ENCODE measurements at regions not wholly inside any gene's neighbourhood (a gene's known extent, or its start where the extent isn't known, plus 50 kb on each side); places are given as distances from the start of the nearest gene placed in this dataset.

- intact Hi-C loops (cut with micrococcal nuclease) (loop anchor here (1.0 kb wide), 1 partner anchor 125 kb away; no protein-coding TSS in a partner anchor), in situ Hi-C loops (cut with MboI) (no loop called here)
- DNase-seq (ENCODE audit: extremely low read depth in 1 of 4, low spot score in 3 of 4) = no peak
- ATAC-seq = no peak
- no peak overlapping the region for H3K9ac ChIP-seq (ENCODE audit: insufficient read depth in 1 of 2, low read depth in 2 of 2, low read length in 2 of 2)
- no peaks in the 10 kb centered on the region for H3K27me3 ChIP-seq (ENCODE audit: control insufficient read depth in 2 of 2, insufficient read depth in 2 of 2, low read length in 2 of 2)
- no peak for FAIRE-seq
- no peaks in the 10 kb centered on the region for H3K79me2 ChIP-seq (ENCODE audit: control insufficient read depth, insufficient read depth, low read length)
- BruUV-seq (replicated peaks) = no TSS peak
- no peaks in the 10 kb centered on the region for H4K20me1 ChIP-seq (replicated peaks; ENCODE audit: control insufficient read depth, insufficient read depth, low read length)
- no peak for TF ChIP-seq NFXL1 (CRISPR knock-in tag; IDR thresholded peaks at IDR 0.05)
- TF ChIP-seq VEZF1 (CRISPR knock-in tag; IDR thresholded peaks at IDR 0.05) = peak; percentile 36
- ChIA-PET POLR2A (no interaction called here), CTCF (ENCODE audit: low intra/inter-chr PET ratio) (interaction anchor here (1.9 kb wide), 1 partner anchor 125 kb away, joined by 9 read pairs; no protein-coding TSS in a partner anchor)
- no peak overlapping the region for H3K4me3 ChIP-seq
- H3K9me3 ChIP-seq (replicated peaks; ENCODE audit: control insufficient read depth, insufficient read depth, low read depth, low read length) = no peaks in the 10 kb centered on the region
- H3K4me1 ChIP-seq (replicated peaks in 1 of 2; ENCODE audit: control insufficient read depth in 2 of 2, insufficient read depth in 2 of 2, low read length in 2 of 2) = peaks cover 0 to 15% of the 10 kb centered on the region in 2 experiments; a peak in 3 of 5 replicates
- WGBS (ENCODE audit: insufficient coverage, low coverage, missing lambda C conversion rate) = 0% methylated on average over 1 of the region's 2 CpGs
- no peak overlapping the region for H2AFZ ChIP-seq (ENCODE audit: low read depth, low read length)
- H3K9me1 ChIP-seq (ENCODE audit: control insufficient read depth, insufficient read depth, low read length) = no peaks in the 10 kb centered on the region
- no peaks in the 10 kb centered on the region for H3K36me3 ChIP-seq (ENCODE audit: control insufficient read depth, insufficient read depth, low read length)
- no peak overlapping the region for H3K4me2 ChIP-seq (ENCODE audit: insufficient read depth, low read length)
- H3K27ac ChIP-seq (ENCODE audit: extremely low read depth, low read depth, low read length) = no peak overlapping the region
These were observed 165.7 kb downstream of the TRIB2 start for GRCh38 chr2:12882393-12882792.

DNA sequence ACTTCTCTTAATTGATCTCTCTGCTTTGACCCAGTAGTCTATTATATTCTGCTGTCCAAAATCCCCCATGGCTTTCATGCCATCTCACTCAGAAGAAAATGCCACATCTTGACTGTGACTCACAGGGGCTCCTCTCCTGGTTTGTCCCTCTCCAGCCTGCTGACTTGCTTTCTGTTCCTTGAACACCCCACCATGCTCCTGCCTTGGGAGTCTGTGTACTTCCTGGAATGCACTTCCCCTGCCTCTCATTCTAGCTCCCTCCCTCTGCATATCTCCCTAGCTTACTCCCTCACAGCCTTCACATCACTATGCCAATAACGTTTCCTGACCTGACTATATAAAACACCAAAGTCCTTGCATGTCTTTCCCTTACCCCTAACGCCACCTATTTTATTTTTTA, 167.2 kb downstream of the TRIB2 start:
- Histone ChIP-seq H3K4me2 (ENCODE audit: insufficient read depth, low read length) (no peak overlapping the region), H3K4me3 (no peak overlapping the region), H3K79me2 (ENCODE audit: control insufficient read depth, insufficient read depth, low read length) (no peaks in the 10 kb centered on the region), H3K9me3 (replicated peaks; ENCODE audit: control insufficient read depth, insufficient read depth, low read depth, low read length) (no peaks in the 10 kb centered on the region), H3K27ac (ENCODE audit: extremely low read depth, low read depth, low read length) (no peak overlapping the region), H3K9me1 (ENCODE audit: control insufficient read depth, insufficient read depth, low read length) (no peaks in the 10 kb centered on the region), H4K20me1 (replicated peaks; ENCODE audit: control insufficient read depth, insufficient read depth, low read length) (no peaks in the 10 kb centered on the region), H3K27me3 (ENCODE audit: control insufficient read depth in 2 of 2, insufficient read depth in 2 of 2, low read length in 2 of 2) (no peaks in the 10 kb centered on the region), H3K4me1 (replicated peaks in 1 of 2; ENCODE audit: control insufficient read depth in 2 of 2, insufficient read depth in 2 of 2, low read length in 2 of 2) (peaks cover 0 to 15% of the 10 kb centered on the region in 2 experiments; a peak in 3 of 5 replicates), H3K9ac (ENCODE audit: insufficient read depth in 1 of 2, low read depth in 2 of 2, low read length in 2 of 2) (no peak overlapping the region), H3K36me3 (ENCODE audit: control insufficient read depth, insufficient read depth, low read length) (no peaks in the 10 kb centered on the region), H2AFZ (ENCODE audit: low read depth, low read length) (peak overlapping the region; percentile 55)
- TF ChIP-seq NCOA6 (IDR thresholded peaks at IDR 0.05) = no peak
- TF ChIP-seq SAFB (IDR thresholded peaks at IDR 0.05; ENCODE audit: borderline replicate concordance, low read depth, low read length) = no peak
- TF ChIP-seq DMBX1 (CRISPR knock-in tag; IDR thresholded peaks at IDR 0.05; ENCODE audit: borderline replicate concordance) = 0 out of 2 replicates have a peak, but pooled peaks have one; percentile 17
- 0 out of 2 replicates have a peak, but pooled peaks have one; percentile 9 for TF ChIP-seq SPI1 (IDR thresholded peaks at IDR 0.05; ENCODE audit: borderline replicate concordance, low read depth, low read length)
- ChIA-PET POLR2A (no interaction called here), CTCF (ENCODE audit: low intra/inter-chr PET ratio) (no interaction called here)
- WGBS (ENCODE audit: insufficient coverage, low coverage, missing lambda C conversion rate) = 12% methylated on average over 2 of the region's 2 CpGs
- in situ Hi-C loops (cut with MboI) (no loop called here), intact Hi-C loops (cut with micrococcal nuclease) (no loop called here)
- ATAC-seq (no peak), FAIRE-seq (no peak), DNase-seq (ENCODE audit: extremely low read depth in 1 of 4, low spot score in 3 of 4) (no peak)
- BruUV-seq (replicated peaks) = no TSS peak
